H9 (cell line): ENCODE measurements at regions not wholly inside any gene's neighbourhood (a gene's known extent, or its start where the extent isn't known, plus 50 kb on each side); places are given as distances from the start of the nearest gene placed in this dataset.

ENCODE experiments used
- DNase-seq: peaks from one replicate; pipeline ENCODE4 v3.0.0-alpha.2; 2017
- H2AFZ ChIP-seq: one replicate; pipeline ENCODE4 v1.6.1; 2013; ENCODE audit warnings: mild to moderate bottlenecking, low read length, control low read depth, moderate library complexity
- H2AK5ac ChIP-seq: 2 replicates; pipeline ENCODE4 v1.6.1; 2013; ENCODE audit warnings: low read length, control low read depth, mixed read lengths; ENCODE audit not compliant: insufficient read length
- H2BK120ac ChIP-seq: one replicate; pipeline ENCODE4 v1.6.1; 2013; ENCODE audit warnings: low read depth, mild to moderate bottlenecking, low read length, control low read depth, inconsistent platforms; ENCODE audit not compliant: poor library complexity, severe bottlenecking
- H2BK12ac ChIP-seq: 2 replicates; pipeline ENCODE4 v1.6.1; 2013; ENCODE audit warnings: low read length, control low read depth, mixed read lengths, low read depth; ENCODE audit not compliant: insufficient read length
- H2BK15ac ChIP-seq: 2 replicates; pipeline ENCODE4 v1.6.1; 2013; ENCODE audit warnings: low read depth, low read length, control low read depth
- H2BK20ac ChIP-seq: one replicate; pipeline ENCODE4 v1.6.1; 2013; ENCODE audit warnings: low read depth, mild to moderate bottlenecking, low read length, control low read depth, inconsistent platforms; ENCODE audit not compliant: poor library complexity, severe bottlenecking
- H2BK5ac ChIP-seq: 2 replicates; pipeline ENCODE4 v1.6.1; 2013; ENCODE audit warnings: low read length, control low read depth, mixed read lengths; ENCODE audit not compliant: insufficient read length
- H3K14ac ChIP-seq: 2 replicates; pipeline ENCODE4 v1.6.1; 2013; ENCODE audit warnings: low read length, control low read depth; ENCODE audit not compliant: insufficient read depth
- H3K18ac ChIP-seq: 2 replicates; pipeline ENCODE4 v1.6.1; 2013; ENCODE audit warnings: low read depth, mild to moderate bottlenecking, mixed read lengths, low read length, control low read depth; ENCODE audit not compliant: insufficient read length
- H3K23ac ChIP-seq: 2 replicates; pipeline ENCODE4 v1.6.1; 2013; ENCODE audit warnings: low read length, control low read depth, mixed read lengths, low read depth; ENCODE audit not compliant: insufficient read length
- H3K23me2 ChIP-seq: 2 replicates; pipeline ENCODE4 v1.6.1; 2013; ENCODE audit warnings: low read depth, mild to moderate bottlenecking, mixed read lengths, low read length, control low read depth; ENCODE audit not compliant: insufficient read length, poor library complexity, severe bottlenecking
- H3K27ac ChIP-seq: 2 replicates; pipeline ENCODE4 v1.5.1; 2013; ENCODE audit warnings: low read length, control low read depth, mixed read lengths, low read depth; ENCODE audit not compliant: insufficient read length
- H3K27me3 ChIP-seq: 2 replicates; pipeline ENCODE4 v1.6.1; 2013; ENCODE audit warnings: low read length, control low read depth, inconsistent platforms; ENCODE audit not compliant: insufficient read depth
- H3K4ac ChIP-seq: 2 replicates; pipeline ENCODE4 v1.6.1; 2013; ENCODE audit warnings: low read depth, mild to moderate bottlenecking, control low read depth, inconsistent platforms, low read length, moderate library complexity
- H3K4me1 ChIP-seq: 2 replicates; pipeline ENCODE4 v1.6.1; 2013; ENCODE audit warnings: low read length, control low read depth, inconsistent platforms; ENCODE audit not compliant: insufficient read depth
- H3K4me2 ChIP-seq: 2 replicates; pipeline ENCODE4 v1.6.1; 2013; ENCODE audit warnings: low read length, control low read depth, mixed read lengths; ENCODE audit not compliant: insufficient read length, insufficient read depth
- H3K56ac ChIP-seq: 2 replicates; pipeline ENCODE4 v1.6.1; 2013; ENCODE audit warnings: low read depth, mild to moderate bottlenecking, mixed read lengths, low read length, control low read depth; ENCODE audit not compliant: insufficient read length
- H3K79me1 ChIP-seq: 2 replicates; pipeline ENCODE4 v1.6.1; 2013; ENCODE audit warnings: low read depth, mild to moderate bottlenecking, moderate library complexity, low read length, control low read depth, inconsistent platforms; ENCODE audit not compliant: insufficient read depth, poor library complexity, severe bottlenecking
- H3K79me2 ChIP-seq: 2 replicates; pipeline ENCODE4 v1.6.1; 2013; ENCODE audit warnings: low read length, control low read depth, inconsistent platforms; ENCODE audit not compliant: insufficient read depth
- H3K9ac ChIP-seq: 2 replicates; pipeline ENCODE4 v1.6.1; 2013; ENCODE audit warnings: low read length, control low read depth, mixed read lengths; ENCODE audit not compliant: insufficient read length; ENCODE audit errors: extremely low read depth
- H3K9me3 ChIP-seq: one replicate; pipeline ENCODE4 v1.6.1; 2013; ENCODE audit warnings: low read depth, low read length, inconsistent platforms; ENCODE audit not compliant: control insufficient read depth
- H3T11ph ChIP-seq: one replicate; pipeline ENCODE4 v1.6.1; 2013; ENCODE audit warnings: mild to moderate bottlenecking, low read length, control low read depth, inconsistent platforms
- H4K20me1 ChIP-seq: one replicate; pipeline ENCODE4 v1.6.1; 2013; ENCODE audit not compliant: control insufficient read depth, insufficient read length, insufficient read depth
- H4K5ac ChIP-seq: 2 replicates; pipeline ENCODE4 v1.6.1; 2013; ENCODE audit warnings: low read depth, mild to moderate bottlenecking, mixed read lengths, low read length, control low read depth; ENCODE audit not compliant: insufficient read length
- H4K8ac ChIP-seq: replicated peaks from 2 replicates; pipeline ENCODE4 v1.6.1; 2013; ENCODE audit warnings: low read length, control low read depth, mixed read lengths, low read depth; ENCODE audit not compliant: insufficient read length
- H4K91ac ChIP-seq: 2 replicates; pipeline ENCODE4 v1.6.1; 2013; ENCODE audit warnings: low read depth, mild to moderate bottlenecking, moderate library complexity, mixed read lengths, low read length, control low read depth; ENCODE audit not compliant: insufficient read length
- H3K27ac Mint-ChIP-seq, 3 experiments: 2 replicates in 2 of 3; 3 replicates in 1 of 3; pipeline ENCODE4 v1.8.0; 2020 to 2021; ENCODE audit warnings: mixed read lengths in 3 of 3, mild to moderate bottlenecking in 1 of 3, moderate library complexity in 1 of 3
- H3K27me3 Mint-ChIP-seq: 2 replicates; pipeline ENCODE4 v1.8.0; 2021; ENCODE audit warnings: low read depth, mild to moderate bottlenecking, moderate library complexity, mixed read lengths
- H3K36me3 Mint-ChIP-seq, 3 experiments: 2 replicates in 2 of 3; 3 replicates in 1 of 3; pipeline ENCODE4 v1.8.0; 2020 to 2021; ENCODE audit warnings: low read depth in 3 of 3, mixed read lengths in 3 of 3; ENCODE audit not compliant: insufficient read depth in 1 of 3
- H3K4me1 Mint-ChIP-seq, 2 experiments: 2 replicates each; pipeline ENCODE4 v1.8.0; 2020; ENCODE audit warnings: mixed read lengths in 2 of 2
- H3K4me3 Mint-ChIP-seq, 2 experiments: 2 replicates in 1 of 2; 3 replicates in 1 of 2; pipeline ENCODE4 v1.8.0; 2020 to 2021; ENCODE audit warnings: mild to moderate bottlenecking in 2 of 2, mixed read lengths in 2 of 2, moderate library complexity in 1 of 2
- H3K9me3 Mint-ChIP-seq, 2 experiments: 2 replicates in 1 of 2; 3 replicates in 1 of 2; pipeline ENCODE4 v1.8.0; 2020; ENCODE audit warnings: mild to moderate bottlenecking in 2 of 2, mixed read lengths in 2 of 2, moderate library complexity in 1 of 2
- CTCF ChIP-seq: fragments of 200-600 bp; sonication (generic); conservative IDR thresholded peaks from 3 replicates; pipeline ENCODE4 v1.8.0; 2021; ENCODE audit warnings: antibody characterized with exemption, mild to moderate bottlenecking
- WGBS: extraction: QIAGEN DNeasy Blood & Tissue Kit; methylation state at CpG from one replicate; pipeline ENCODE4 v1.1.7; 2013; ENCODE audit warnings: missing lambda C conversion rate, low lambda C conversion rate, mixed read lengths; ENCODE audit not compliant: insufficient read length; ENCODE audit errors: extremely low coverage; 5-methylcytosine and 5-hydroxymethylcytosine counted together

- no peak overlapping the region for H3K9ac ChIP-seq
- Mint-ChIP-seq H3K27ac (no peak overlapping the region), H3K36me3 (no peaks in the 10 kb centered on the region), H3K9me3 (0 out of 5 replicates have a peak, but pooled peaks cover 0 to 3% of the 10 kb centered on the region in 2 experiments), H3K27me3 (no peaks in the 10 kb centered on the region), H3K4me3 (no peak overlapping the region), H3K4me1 (peaks cover 0 to 6% of the 10 kb centered on the region in 2 experiments; a peak in 2 of 4 replicates)
- H2BK15ac ChIP-seq = no peak overlapping the region
- H3K79me2 ChIP-seq = no peaks in the 10 kb centered on the region
- no peaks in the 10 kb centered on the region for H4K20me1 ChIP-seq
- no peak overlapping the region for H4K8ac ChIP-seq
- H2BK12ac ChIP-seq = no peak overlapping the region
- H2AFZ ChIP-seq = no peak overlapping the region
- no peak overlapping the region for H3K14ac ChIP-seq
- no peak overlapping the region for H3T11ph ChIP-seq
- DNase-seq = no peak
- H2BK20ac ChIP-seq = no peak overlapping the region
- H2BK120ac ChIP-seq = no peak overlapping the region
- no peak overlapping the region for H3K27ac ChIP-seq
- H3K23me2 ChIP-seq = no peaks in the 10 kb centered on the region
- H3K18ac ChIP-seq = no peak overlapping the region
- no peak overlapping the region for H3K4me2 ChIP-seq
- no peaks in the 10 kb centered on the region for H3K27me3 ChIP-seq
- no peaks in the 10 kb centered on the region for H3K79me1 ChIP-seq
- H3K4me1 ChIP-seq = no peaks in the 10 kb centered on the region
- H2AK5ac ChIP-seq = no peak overlapping the region
- no peak overlapping the region for H2BK5ac ChIP-seq
- no peak for TF ChIP-seq CTCF
- H3K4ac ChIP-seq = no peak overlapping the region
- no peak overlapping the region for H4K91ac ChIP-seq
- WGBS = no CpG with 5 or more reads among the region's 3 CpGs
- H4K5ac ChIP-seq = no peak overlapping the region
- no peak overlapping the region for H3K23ac ChIP-seq
- no peaks in the 10 kb centered on the region for H3K9me3 ChIP-seq
- no peak overlapping the region for H3K56ac ChIP-seq
These were observed 201.0 kb downstream of the POSTN start for GRCh38 chr13:37397535-37397934.
